NCI-H748 (cell line): ENCODE measurements at regions not wholly inside any gene's neighbourhood (a gene's known extent, or its start where the extent isn't known, plus 50 kb on each side); places are given as distances from the start of the nearest gene placed in this dataset.
A peak's percentile ranks its signal among the peaks of the same experiment; 100 is the strongest.
"Not testable (repeated sequence)": the region's sequence is repeated elsewhere in the genome, so short reads cannot be mapped to it uniquely, and the experiment has no call there.

Experiments used
- DNase-seq: peaks from one replicate; lab custom pipeline; 2025; ENCODE audit not compliant: unreplicated experiment; lab: John Stamatoyannopoulos, UW

GRCh38 chr4:151459375-151459774 lies 50.4 kb downstream of the FHIP1A start:
- peak; percentile 44 for DNase-seq

GRCh38 chr4:151460434-151460833 lies 51.5 kb downstream of the FHIP1A start:
- DNase-seq = no peak

- peak; percentile 2 for DNase-seq
These were observed 53.6 kb downstream of the FHIP1A start for GRCh38 chr4:151462554-151462953.

- no peak for DNase-seq
These were observed 60.0 kb downstream of the FHIP1A start for GRCh38 chr4:151468715-151469696.

- no peak for DNase-seq
These were observed 61.0 kb downstream of the FHIP1A start for GRCh38 chr4:151469970-151470369.

- no peak for DNase-seq
These were observed 62.8 kb downstream of the FHIP1A start for GRCh38 chr4:151471728-151472127.

- no peak for DNase-seq
These were observed 63.3 kb downstream of the FHIP1A start for GRCh38 chr4:151472297-151472696.

- no peak for DNase-seq
These were observed 63.7 kb downstream of the FHIP1A start for GRCh38 chr4:151472711-151473110.

- no peak for DNase-seq
These were observed 64.6 kb downstream of the FHIP1A start for GRCh38 chr4:151473521-151474097.

- DNase-seq = peak; percentile 0
These were observed 66.2 kb downstream of the FHIP1A start for GRCh38 chr4:151475035-151475714.

- DNase-seq = no peak
These were observed 72.8 kb downstream of the FHIP1A start for GRCh38 chr4:151481813-151482212.

GRCh38 chr4:151484396-151485102 lies 75.6 kb downstream of the FHIP1A start:
- DNase-seq = no peak

- DNase-seq = no peak
These were observed 76.7 kb downstream of the FHIP1A start for GRCh38 chr4:151485541-151486131.

GRCh38 chr4:151486168-151486567 lies 77.2 kb downstream of the FHIP1A start:
- DNase-seq = no peak

GRCh38 chr4:151488968-151489367 lies 80.0 kb downstream of the FHIP1A start:
- no peak for DNase-seq

GRCh38 chr4:151489462-151490203 lies 80.7 kb downstream of the FHIP1A start:
- peak; percentile 27 for DNase-seq

- not testable (repeated sequence) for DNase-seq
These were observed 86.6 kb downstream of the FHIP1A start for GRCh38 chr4:151495612-151496011.

- DNase-seq = peak; percentile 29
These were observed 102.6 kb downstream of the FHIP1A start for GRCh38 chr4:151511548-151511947.

GRCh38 chr4:151517896-151518295 lies 108.9 kb downstream of the FHIP1A start:
- DNase-seq = no peak

GRCh38 chr4:151518359-151518758 lies 109.4 kb downstream of the FHIP1A start:
- DNase-seq = no peak
